GM13976 (cell line): ENCODE measurements at regions not wholly inside any gene's neighbourhood (a gene's known extent, or its start where the extent isn't known, plus 50 kb on each side); places are given as distances from the start of the nearest gene placed in this dataset.

Source experiments
- DNase-seq: peaks from one replicate; pipeline ENCODE4 v3.0.0; 2012; ENCODE audit warnings: low spot score
- CTCF ChIP-seq: IDR thresholded peaks from 2 replicates; pipeline ENCODE4 v1.5.1; 2012; ENCODE audit warnings: borderline replicate concordance, mild to moderate bottlenecking; ENCODE audit not compliant: insufficient read depth; ENCODE audit errors: extremely low read depth, missing control alignments, control extremely low read depth
- in situ Hi-C: fragments of 300-500 bp; cut with MboI; formaldehyde crosslinking; loops from one replicate; pipeline ENCODE4 v1.12.0; 2022; ENCODE audit warnings: low sequenced_read_pairs, mixed read lengths, inconsistent platforms; ENCODE audit not compliant: unreplicated experiment

- no peak for DNase-seq
- in situ Hi-C loops = no loop called here
- TF ChIP-seq CTCF = no peak
These were observed 87.9 kb upstream of the LMO4 start for GRCh38 chr1:87240661-87241285.

- in situ Hi-C loops = no loop called here
- no peak for TF ChIP-seq CTCF
- no peak for DNase-seq
These were observed 86.1 kb upstream of the LMO4 start for GRCh38 chr1:87242445-87243185.

GRCh38 chr1:87243573-87243972, 85.1 kb upstream of the LMO4 start:
- in situ Hi-C loops = no loop called here
- DNase-seq = no peak
- no peak for TF ChIP-seq CTCF

- in situ Hi-C loops = no loop called here
- TF ChIP-seq CTCF = no peak
- no peak for DNase-seq
These were observed 82.2 kb upstream of the LMO4 start for GRCh38 chr1:87246436-87246835.

GRCh38 chr1:87249803-87250202, 78.9 kb upstream of the LMO4 start:
- DNase-seq = no peak
- in situ Hi-C loops = no loop called here
- TF ChIP-seq CTCF = no peak

GRCh38 chr1:87250336-87250735, 78.3 kb upstream of the LMO4 start:
- TF ChIP-seq CTCF = no peak
- in situ Hi-C loops = no loop called here
- DNase-seq = no peak
